GM19043 (cell line): ENCODE measurements at regions not wholly inside any gene's neighbourhood (a gene's known extent, or its start where the extent isn't known, plus 50 kb on each side); places are given as distances from the start of the nearest gene placed in this dataset.

Experiments
- ATAC-seq: cut with Tn5 transposase; IDR thresholded peaks from one replicate; pipeline ENCODE4 v1.9.1; 2021; ENCODE audit warnings: low read depth; ENCODE audit not compliant: unreplicated experiment

GRCh38 chr12:75846102-75846501 is 185.5 kb downstream of the PHLDA1 start:
- ATAC-seq = no peak

DNA sequence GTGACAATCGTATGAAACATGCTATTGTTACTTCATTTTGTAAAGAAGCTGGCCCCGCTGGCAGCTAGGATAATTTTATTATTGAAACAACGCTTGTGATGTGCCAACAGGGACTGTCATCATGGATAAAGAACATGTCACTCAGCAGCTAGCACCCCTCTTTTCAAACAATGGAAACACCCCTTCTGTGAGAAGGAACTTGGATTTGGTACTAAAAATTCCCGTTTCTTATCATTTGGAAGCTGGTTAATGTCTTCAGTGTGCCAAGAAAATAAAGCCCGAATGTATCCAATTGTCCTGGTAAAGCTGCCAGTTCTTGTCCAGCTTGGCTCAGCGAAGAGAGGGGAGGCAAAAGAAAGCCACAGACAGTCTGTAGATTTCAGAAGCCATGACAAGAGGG is 186.6 kb downstream of the PHLDA1 start:
- no peak for ATAC-seq

DNA sequence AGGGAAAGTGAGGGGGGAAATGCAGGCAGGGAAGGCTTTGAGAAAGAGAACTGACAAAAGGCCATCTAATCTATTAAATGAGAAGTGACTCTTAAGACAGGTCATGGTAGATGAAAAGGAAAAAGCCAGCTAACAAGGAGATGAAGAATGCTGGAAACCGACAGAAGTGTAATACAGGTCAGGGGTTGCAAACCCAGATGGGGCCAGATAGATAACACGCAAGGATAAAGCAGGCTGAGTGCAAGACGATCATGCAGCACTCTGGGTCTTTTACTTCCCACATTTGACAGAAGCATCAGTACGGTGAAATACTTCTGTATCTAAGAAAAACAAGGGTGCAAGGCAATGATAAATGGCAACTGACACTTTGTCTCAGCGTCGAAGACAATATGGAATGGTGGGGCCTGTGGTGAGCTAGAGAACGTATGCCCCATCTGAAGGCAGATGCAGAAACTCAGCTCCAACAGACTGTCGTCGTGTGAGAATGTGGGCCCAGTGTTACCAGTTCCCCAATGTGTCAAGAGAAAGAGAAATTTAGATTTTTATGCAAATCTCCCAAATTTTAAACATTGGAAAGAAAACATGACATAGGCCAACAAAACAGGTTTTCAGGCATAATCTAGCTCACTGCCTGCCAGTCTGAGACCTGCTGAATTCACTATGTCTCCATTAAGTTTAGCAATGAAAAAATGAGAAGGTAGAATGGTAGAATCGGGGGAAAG is 187.4 kb downstream of the PHLDA1 start:
- no peak for ATAC-seq

- no peak for ATAC-seq
Observed at GRCh38 chr12:75842090-75842489, 189.5 kb downstream of the PHLDA1 start.

DNA sequence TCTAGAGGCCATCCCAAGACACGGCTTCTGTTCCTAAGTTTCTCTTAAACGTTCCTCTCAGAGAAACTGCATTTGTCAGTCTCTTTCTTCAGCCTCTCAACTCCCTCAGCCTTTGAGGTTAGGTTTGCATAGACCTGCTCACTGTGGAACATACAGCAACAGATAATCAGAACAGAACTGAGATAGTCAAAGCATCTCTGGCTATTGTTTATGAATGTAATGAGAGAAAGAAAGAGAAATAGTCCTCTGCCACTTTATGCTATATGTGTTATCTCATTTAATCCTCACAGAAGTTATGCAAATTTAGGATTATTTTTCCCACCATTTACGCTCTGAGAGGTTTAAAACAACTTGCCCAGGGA is 190.6 kb downstream of the PHLDA1 start:
- ATAC-seq = no peak

GRCh38 chr12:75838309-75838708 is 193.3 kb downstream of the PHLDA1 start:
- no peak for ATAC-seq

- ATAC-seq = no peak
Observed at GRCh38 chr12:75837700-75838099, 193.9 kb downstream of the PHLDA1 start.

DNA sequence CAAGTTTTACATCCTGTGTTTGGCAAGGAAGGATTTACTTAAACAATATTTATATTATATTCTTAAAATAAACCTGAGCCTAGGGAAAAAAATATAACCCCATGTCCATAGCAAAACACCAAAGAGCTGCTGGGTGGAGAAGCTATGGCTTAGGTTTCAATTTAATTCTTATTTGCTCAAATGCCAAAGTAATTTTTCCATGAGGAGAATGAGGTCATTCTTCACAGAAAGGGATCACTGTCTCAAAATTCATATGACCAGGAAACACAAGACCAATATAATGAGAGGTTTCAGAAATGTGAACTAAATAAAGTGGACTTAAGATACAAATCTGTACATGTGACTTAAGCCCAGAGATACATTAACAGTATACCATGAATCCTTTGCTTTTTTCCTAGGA is 195.0 kb downstream of the PHLDA1 start:
- ATAC-seq = no peak

GRCh38 chr12:75834591-75834990 is 197.0 kb downstream of the PHLDA1 start:
- no peak for ATAC-seq

DNA sequence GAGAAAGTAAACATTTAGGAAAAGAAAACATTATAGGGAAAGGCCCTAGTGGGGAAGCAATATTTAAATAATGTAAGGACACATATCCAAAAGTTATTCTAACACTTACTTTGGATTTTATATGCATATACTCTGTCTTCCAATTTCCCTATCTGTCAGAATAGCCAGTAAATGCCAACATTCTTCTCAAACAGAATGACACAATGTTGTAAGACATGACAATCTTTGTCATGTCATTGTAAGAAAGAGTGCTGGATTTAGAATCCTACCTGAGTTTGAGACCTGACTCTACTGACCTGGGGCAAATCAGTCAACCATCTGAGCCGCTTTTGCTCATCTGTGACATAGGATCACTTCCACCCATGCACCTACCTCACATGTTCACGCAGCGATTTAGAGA is 198.3 kb downstream of the PHLDA1 start:
- no peak for ATAC-seq

DNA sequence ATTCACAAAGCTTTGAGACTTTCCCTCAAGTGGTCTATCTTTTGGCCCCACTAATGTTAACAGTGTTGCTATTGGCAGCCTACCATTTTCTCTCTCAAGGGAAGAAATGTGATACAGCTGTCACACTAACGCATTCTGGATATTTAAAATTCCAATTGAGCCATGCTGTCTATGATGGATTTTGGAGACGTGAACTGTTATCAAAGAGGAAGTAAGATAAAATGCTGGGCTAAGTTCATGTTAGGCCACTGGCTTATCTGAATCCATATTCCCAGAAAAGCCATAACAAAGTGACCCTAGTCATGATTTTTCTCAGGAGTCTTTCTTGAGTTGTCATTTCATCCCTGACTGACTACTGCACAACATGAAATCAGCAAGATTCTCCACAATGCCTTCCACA is 200.2 kb downstream of the PHLDA1 start:
- ATAC-seq = no peak

- ATAC-seq = no peak
Observed at GRCh38 chr12:75827061-75827460, 204.5 kb downstream of the PHLDA1 start.

DNA sequence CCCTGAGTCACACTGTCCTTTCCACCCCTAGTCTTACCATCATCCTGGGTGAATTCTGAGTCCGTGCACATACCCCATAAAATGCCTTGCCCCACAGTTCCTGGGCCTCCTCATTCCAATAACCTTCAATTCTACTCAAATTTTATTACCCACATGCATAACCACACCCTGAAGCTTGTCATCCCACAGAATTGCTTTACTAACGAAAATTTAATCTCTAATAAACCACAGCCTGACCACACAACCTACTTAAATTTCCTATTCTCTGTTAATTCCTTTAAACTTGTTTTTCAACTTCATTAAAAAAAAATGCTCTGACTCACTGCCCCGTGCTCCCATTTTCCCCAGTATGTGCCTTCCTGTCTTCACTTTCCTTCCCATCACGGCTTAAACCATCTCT is 205.9 kb downstream of the PHLDA1 start:
- ATAC-seq = no peak

GRCh38 chr12:75823475-75823874 is 208.1 kb downstream of the PHLDA1 start:
- no peak for ATAC-seq

DNA sequence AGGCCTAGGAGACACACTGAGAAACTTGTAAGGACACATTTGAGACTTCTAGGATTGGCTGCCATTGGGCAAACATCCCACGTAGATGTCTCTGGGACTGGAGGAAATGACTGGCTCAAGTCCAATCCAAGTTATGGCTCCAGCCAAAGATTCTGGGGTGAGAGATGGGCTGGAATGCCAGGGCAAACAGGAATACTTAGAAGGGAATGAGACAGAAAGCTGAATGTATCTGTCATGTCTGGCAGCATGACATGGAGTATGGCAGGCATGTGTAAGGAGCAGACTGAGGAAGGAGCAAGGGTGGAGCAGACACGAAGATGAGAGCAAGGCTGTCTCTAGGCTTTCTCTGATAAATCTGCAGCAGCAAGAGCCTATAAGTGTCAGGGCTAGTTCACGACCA is 209.2 kb downstream of the PHLDA1 start:
- no peak for ATAC-seq

DNA sequence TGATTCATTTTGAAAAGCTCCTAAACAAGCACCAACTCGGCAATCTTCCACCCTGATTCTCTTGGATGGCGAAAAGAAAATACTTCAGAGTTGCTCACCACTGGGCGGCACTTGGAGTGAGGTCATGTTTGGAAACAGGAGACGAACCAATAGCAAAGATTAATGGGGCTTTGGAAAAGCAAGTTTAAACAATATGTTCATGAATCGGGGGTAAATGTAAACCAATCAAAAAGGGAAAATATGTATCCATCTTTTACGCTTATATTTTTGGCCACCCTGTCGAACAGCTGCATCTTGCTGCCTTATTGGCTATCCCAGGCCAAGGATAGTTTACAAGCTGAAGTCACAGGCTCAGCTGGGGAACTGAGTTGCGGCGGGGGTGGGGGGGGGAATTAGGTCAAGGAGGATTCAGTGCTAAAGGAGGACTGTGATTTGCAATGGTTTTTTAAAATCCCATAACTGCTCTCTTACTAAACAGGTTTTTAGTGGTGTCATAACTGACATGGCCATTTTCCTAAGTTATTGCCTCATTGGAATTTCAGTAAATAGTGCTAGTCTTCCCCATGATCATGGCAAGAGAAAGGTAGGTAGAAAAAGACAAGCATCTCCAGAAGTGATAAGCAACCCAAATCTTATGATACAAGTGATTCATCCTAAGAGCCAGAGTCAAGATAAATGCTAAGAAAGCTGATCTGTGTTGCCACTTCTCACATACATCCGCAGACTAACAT is 210.6 kb downstream of the PHLDA1 start:
- ATAC-seq = no peak

GRCh38 chr12:75820071-75820470 is 211.5 kb downstream of the PHLDA1 start:
- ATAC-seq = no peak

DNA sequence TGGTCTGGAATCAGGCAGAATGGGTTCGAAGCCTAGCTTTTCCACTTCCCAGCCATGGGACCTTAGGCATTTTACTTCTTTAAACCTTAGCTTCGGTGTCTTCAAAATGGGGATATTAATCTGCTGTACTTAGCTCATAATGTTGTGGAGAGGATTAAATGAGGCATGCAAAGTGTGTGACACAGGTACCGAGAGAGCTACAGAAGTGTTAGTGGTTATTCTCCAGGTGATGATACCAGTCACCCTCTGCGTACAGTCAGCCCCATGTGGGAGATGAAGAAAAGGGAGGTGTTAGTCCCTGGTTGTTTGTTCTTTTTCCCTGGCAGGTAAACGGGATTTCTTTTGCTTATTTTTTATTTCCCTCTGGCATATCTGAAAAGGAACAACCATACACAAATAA is 212.1 kb downstream of the PHLDA1 start:
- ATAC-seq = no peak

- no peak for ATAC-seq
Observed at GRCh38 chr12:75818863-75819262, 212.7 kb downstream of the PHLDA1 start.

GRCh38 chr12:75816897-75817296 is 214.7 kb downstream of the PHLDA1 start:
- no peak for ATAC-seq

- no peak for ATAC-seq
Observed at GRCh38 chr12:75815756-75816155, 215.8 kb downstream of the PHLDA1 start.
